BLaER1 treated with 17β-estradiol and CSF1 and Interleukin-3, amounts not matched to agents 10 nM and 100 nM (cell line): ENCODE measurements at regions not wholly inside any gene's neighbourhood (a gene's known extent, or its start where the extent isn't known, plus 50 kb on each side); places are given as distances from the start of the nearest gene placed in this dataset.
"Not testable (repeated sequence)": the region's sequence is repeated elsewhere in the genome, so short reads cannot be mapped to it uniquely, and the experiment has no call there.

Experiments used
- H3K27ac ChIP-seq, 11 experiments: shearing (Covaris generic); formaldehyde crosslinking; 2 replicates each; pipeline ENCODE4 v1.8.1; 2022
- H3K27me3 ChIP-seq, 11 experiments: shearing (Covaris generic); formaldehyde crosslinking; 2 replicates each; pipeline ENCODE4 v1.8.1; 2022
- H3K36me3 ChIP-seq, 11 experiments: shearing (Covaris generic); formaldehyde crosslinking; 2 replicates each; pipeline ENCODE4 v1.8.1; 2022
- H3K4me1 ChIP-seq, 10 experiments: shearing (Covaris generic); formaldehyde crosslinking; 2 replicates each; pipeline ENCODE4 v1.8.1; 2022
- H3K4me2 ChIP-seq, 11 experiments: shearing (Covaris generic); formaldehyde crosslinking; 2 replicates each; pipeline ENCODE4 v1.8.1; 2022
- H3K4me3 ChIP-seq, 10 experiments: shearing (Covaris generic); formaldehyde crosslinking; 2 replicates each; pipeline ENCODE4 v1.8.1; 2022
- H3K9ac ChIP-seq, 11 experiments: shearing (Covaris generic); formaldehyde crosslinking; 2 replicates each; pipeline ENCODE4 v1.8.1; 2022
- H3K9me3 ChIP-seq, 11 experiments: shearing (Covaris generic); formaldehyde crosslinking; replicated peaks in 1 of 11; 2 replicates each; pipeline ENCODE4 v1.8.1; 2022
- H4K20me1 ChIP-seq, 11 experiments: shearing (Covaris generic); formaldehyde crosslinking; 2 replicates each; pipeline ENCODE4 v1.8.1; 2022
- Cebpa-rat ChIP-seq, 11 experiments: shearing (Covaris generic); IDR thresholded peaks; 2 replicates each; pipeline ENCODE4 v1.8.1; 2022

GRCh38 chr3:152593242-152593641, 241.7 kb upstream of the P2RY1 start:
- Histone ChIP-seq H3K4me1 (peaks cover 10 to 27% (median 15%) of the 10 kb centered on the region in 10 experiments), H3K4me3 (no peak overlapping the region), H3K27me3 (no peaks in the 10 kb centered on the region), H3K4me2 (no peak overlapping the region), H4K20me1 (no peaks in the 10 kb centered on the region), H3K9me3 (no peaks in the 10 kb centered on the region), H3K27ac (no peak overlapping the region), H3K9ac (no peak overlapping the region), H3K36me3 (no peaks in the 10 kb centered on the region)
- TF ChIP-seq Cebpa-rat (IDR thresholded peaks at IDR 0.05), result no peak

GRCh38 chr3:152595975-152596821, 238.7 kb upstream of the P2RY1 start:
- TF ChIP-seq Cebpa-rat (IDR thresholded peaks at IDR 0.05), result no peak
- H3K27me3 ChIP-seq, result no peaks in the 10 kb centered on the region
- no peaks in the 10 kb centered on the region for H4K20me1 ChIP-seq
- H3K4me1 ChIP-seq, result peaks cover 9 to 19% (median 14%) of the 10 kb centered on the region in 10 experiments
- H3K36me3 ChIP-seq, result no peaks in the 10 kb centered on the region
- no peaks in the 10 kb centered on the region for H3K9me3 ChIP-seq
- H3K9ac ChIP-seq, result peak overlapping the region in 6 of 11 experiments; percentile 4 to 46 (median 36); a peak in 9 of 22 replicates
- peak overlapping the region in 9 of 11 experiments; percentile 4 to 78 (median 66); a peak in 17 of 22 replicates for H3K27ac ChIP-seq
- H3K4me2 ChIP-seq, result peak overlapping the region; percentile 47 to 71 (median 58)
- H3K4me3 ChIP-seq, result peak overlapping the region in 3 of 10 experiments; percentile 0 to 15 (median 4); a peak in 3 of 20 replicates

- peak overlapping the region; percentile 47 to 71 (median 58) for H3K4me2 ChIP-seq
- H3K27me3 ChIP-seq, H4K20me1 ChIP-seq, H3K36me3 ChIP-seq, H3K9me3 ChIP-seq: not testable (repeated sequence)
- peak overlapping the region in 9 of 11 experiments; percentile 4 to 78 (median 66); a peak in 15 of 22 replicates for H3K27ac ChIP-seq
- H3K9ac ChIP-seq, result peak overlapping the region in 6 of 11 experiments; percentile 4 to 46 (median 36); a peak in 9 of 22 replicates
- peak overlapping the region in 1 of 10 experiments; percentile 15; a peak in 1 of 20 replicates for H3K4me3 ChIP-seq
- H3K4me1 ChIP-seq, result peaks cover 9 to 19% (median 14%) of the 10 kb centered on the region in 10 experiments
These were observed 238.1 kb upstream of the P2RY1 start for GRCh38 chr3:152596832-152597231.

DNA sequence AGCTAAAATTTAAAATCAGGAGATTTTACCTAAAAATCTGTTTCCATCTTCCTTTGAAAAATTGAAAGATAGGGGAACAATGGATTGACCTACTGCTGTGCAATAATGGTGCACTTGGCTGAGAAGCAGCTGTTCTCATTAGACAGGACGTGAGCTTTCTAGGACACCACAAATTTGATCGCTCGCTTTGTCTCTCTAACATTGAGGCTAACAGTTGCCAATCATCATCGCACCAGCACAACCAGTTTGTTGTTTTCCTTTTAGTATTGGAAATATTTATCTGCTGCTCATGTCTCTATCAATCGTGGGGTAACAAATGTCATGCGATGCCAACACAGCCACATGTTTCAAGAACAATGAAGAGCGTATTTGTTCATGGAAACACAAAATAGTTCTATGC, 228.8 kb upstream of the P2RY1 start:
- Histone ChIP-seq H3K4me2 (no peak overlapping the region), H3K36me3 (no peaks in the 10 kb centered on the region), H3K27me3 (no peaks in the 10 kb centered on the region), H4K20me1 (no peaks in the 10 kb centered on the region), H3K4me3 (no peak overlapping the region), H3K9me3 (peaks cover 0 to 18% (median 8%) of the 10 kb centered on the region in 11 experiments; a peak in 9 of 22 replicates), H3K9ac (no peak overlapping the region), H3K27ac (no peak overlapping the region), H3K4me1 (no peaks in the 10 kb centered on the region)
- TF ChIP-seq Cebpa-rat (IDR thresholded peaks at IDR 0.05), result no peak

DNA sequence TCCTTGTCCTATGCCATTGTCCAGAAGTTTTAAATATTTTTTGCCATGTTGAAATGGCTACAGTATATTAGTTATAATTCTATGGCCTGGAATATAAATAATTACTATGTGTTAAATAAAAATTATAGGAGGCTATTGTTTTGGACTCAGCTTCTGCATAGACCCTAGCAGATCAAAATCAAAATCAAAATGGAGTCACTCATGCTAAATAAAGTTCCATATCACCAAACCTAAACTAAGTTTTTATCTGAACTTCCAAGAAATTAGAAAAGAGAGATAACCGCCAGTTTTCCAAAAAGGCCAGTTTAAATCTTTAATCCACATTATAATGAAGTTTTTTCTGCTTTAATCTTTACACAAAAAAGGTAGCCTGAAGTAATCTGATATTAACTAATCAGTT, 227.8 kb upstream of the P2RY1 start:
- peaks cover 0 to 18% (median 8%) of the 10 kb centered on the region in 11 experiments; a peak in 9 of 22 replicates for H3K9me3 ChIP-seq
- H3K27me3 ChIP-seq, result no peaks in the 10 kb centered on the region
- H4K20me1 ChIP-seq, result no peaks in the 10 kb centered on the region
- H3K4me2 ChIP-seq, result no peak overlapping the region
- no peaks in the 10 kb centered on the region for H3K36me3 ChIP-seq
- no peaks in the 10 kb centered on the region for H3K4me1 ChIP-seq
- no peak overlapping the region for H3K4me3 ChIP-seq
- TF ChIP-seq Cebpa-rat (IDR thresholded peaks at IDR 0.05), result no peak
- H3K9ac ChIP-seq, result no peak overlapping the region
- no peak overlapping the region for H3K27ac ChIP-seq

DNA sequence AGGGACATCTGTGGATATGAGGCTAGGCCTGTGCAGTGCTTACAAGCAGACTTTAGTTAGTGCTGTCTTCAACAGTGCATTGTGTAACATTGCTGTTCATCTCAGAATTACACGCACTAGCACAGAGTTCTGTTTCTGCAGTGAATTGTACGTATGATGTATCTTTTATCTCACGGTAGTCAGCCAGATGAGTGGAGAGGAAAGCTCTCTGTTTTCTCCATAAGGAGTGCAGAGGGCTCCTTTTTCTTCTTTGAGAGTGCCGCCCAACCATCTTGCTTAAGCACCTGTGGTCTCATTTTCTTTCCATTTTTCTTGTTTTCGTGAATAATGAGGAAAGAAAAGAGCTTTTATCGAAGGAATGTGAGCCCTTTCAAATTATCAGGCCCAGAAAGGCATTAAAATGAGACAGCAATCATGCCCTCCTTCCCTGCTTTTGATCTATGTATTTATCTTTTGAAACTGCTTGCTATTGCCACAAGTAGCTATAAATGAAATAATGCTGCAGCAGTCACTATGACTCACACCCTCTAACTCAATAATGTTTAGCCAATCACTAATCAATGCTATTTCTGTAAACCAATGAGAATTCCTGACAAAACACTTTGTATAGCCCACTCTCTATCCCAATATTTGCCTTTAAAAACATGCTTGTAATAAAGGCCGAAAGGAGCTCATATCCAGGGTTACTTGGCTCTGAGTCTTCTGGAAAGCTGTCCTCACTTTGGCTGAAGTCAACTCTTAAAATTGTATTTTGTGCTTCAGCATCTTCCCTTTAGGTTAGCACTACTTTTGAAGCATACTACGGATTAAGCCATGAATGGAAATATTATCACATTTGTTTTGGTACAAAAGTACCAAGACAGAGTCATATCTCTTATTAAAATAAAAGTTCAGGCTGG, 226.0 kb upstream of the P2RY1 start:
- H3K9ac ChIP-seq, result no peak overlapping the region
- no peak overlapping the region for H3K4me2 ChIP-seq
- H4K20me1 ChIP-seq, result no peaks in the 10 kb centered on the region
- no peaks in the 10 kb centered on the region for H3K36me3 ChIP-seq
- H3K27ac ChIP-seq, result no peak overlapping the region
- TF ChIP-seq Cebpa-rat (IDR thresholded peaks at IDR 0.05), result no peak
- no peaks in the 10 kb centered on the region for H3K4me1 ChIP-seq
- no peaks in the 10 kb centered on the region for H3K27me3 ChIP-seq
- peaks cover 0 to 7% (median 4%) of the 10 kb centered on the region in 11 experiments; a peak in 7 of 22 replicates for H3K9me3 ChIP-seq
- H3K4me3 ChIP-seq, result no peak overlapping the region

GRCh38 chr3:152609891-152610290, 225.0 kb upstream of the P2RY1 start:
- H3K9me3 ChIP-seq, result no peaks in the 10 kb centered on the region
- no peak overlapping the region for H3K9ac ChIP-seq
- H3K36me3 ChIP-seq, result no peaks in the 10 kb centered on the region
- TF ChIP-seq Cebpa-rat (IDR thresholded peaks at IDR 0.05), result no peak
- no peak overlapping the region for H3K4me2 ChIP-seq
- H3K27me3 ChIP-seq, result no peaks in the 10 kb centered on the region
- H3K4me1 ChIP-seq, result no peaks in the 10 kb centered on the region
- H3K4me3 ChIP-seq, result no peak overlapping the region
- no peaks in the 10 kb centered on the region for H4K20me1 ChIP-seq
- no peak overlapping the region for H3K27ac ChIP-seq

GRCh38 chr3:152610622-152611021, 224.3 kb upstream of the P2RY1 start:
- H4K20me1 ChIP-seq, result no peaks in the 10 kb centered on the region
- H3K27me3 ChIP-seq, result no peaks in the 10 kb centered on the region
- no peaks in the 10 kb centered on the region for H3K36me3 ChIP-seq
- H3K4me2 ChIP-seq, result no peak overlapping the region
- no peak overlapping the region for H3K27ac ChIP-seq
- no peak overlapping the region for H3K9ac ChIP-seq
- H3K9me3 ChIP-seq, result peaks cover 0 to 6% (median 0%) of the 10 kb centered on the region in 11 experiments; a peak in 2 of 22 replicates
- H3K4me3 ChIP-seq, result no peak overlapping the region
- H3K4me1 ChIP-seq, result no peaks in the 10 kb centered on the region
- no peak for TF ChIP-seq Cebpa-rat (IDR thresholded peaks at IDR 0.05)

DNA sequence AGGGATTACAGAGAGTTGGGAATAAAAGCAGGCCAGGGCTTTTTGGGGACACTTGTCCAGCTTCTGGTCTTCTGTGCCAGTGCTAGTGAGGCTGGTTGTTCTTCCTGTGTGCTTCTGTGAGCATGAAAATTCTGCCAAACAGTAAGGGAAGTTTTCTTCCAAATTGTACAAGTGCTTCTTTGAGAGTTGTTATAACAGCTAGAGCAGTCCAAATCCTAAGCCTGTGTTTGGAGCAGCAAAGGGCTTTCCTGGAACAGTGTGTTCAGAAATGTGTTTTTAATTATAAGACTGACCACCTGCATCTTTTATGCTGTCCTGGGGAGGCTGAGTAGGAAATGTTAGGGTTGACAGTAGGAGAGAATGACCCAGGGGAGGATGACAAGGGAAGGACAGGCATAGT, 223.0 kb upstream of the P2RY1 start:
- Histone ChIP-seq H3K4me2 (no peak overlapping the region), H3K9ac (no peak overlapping the region), H3K9me3 (peaks cover 0 to 9% (median 0%) of the 10 kb centered on the region in 11 experiments; a peak in 2 of 22 replicates), H3K4me3 (no peak overlapping the region), H3K4me1 (no peaks in the 10 kb centered on the region), H3K27me3 (no peaks in the 10 kb centered on the region), H4K20me1 (no peaks in the 10 kb centered on the region), H3K27ac (no peak overlapping the region), H3K36me3 (no peaks in the 10 kb centered on the region)
- no peak for TF ChIP-seq Cebpa-rat (IDR thresholded peaks at IDR 0.05)
